Tibial nerve (tissue), 3 donors: ENCODE measurements at regions not wholly inside any gene's neighbourhood (a gene's known extent, or its start where the extent isn't known, plus 50 kb on each side); places are given as distances from the start of the nearest gene placed in this dataset.

Experiments
- POLR2A ChIP-seq, 2 donors: fragments of 450-650 bp; IDR thresholded peaks; one replicate each; pipeline ENCODE4 v1.6.1; 2017; ENCODE audit warnings: antibody characterized with exemption in 2 of 2, mild to moderate bottlenecking in 2 of 2, moderate library complexity in 2 of 2
- TF ChIP-seq, protein P1 (sequence below), 5 experiments: fragments of 200-600 bp in 3 of 5; fragments of 450-650 bp in 2 of 5; sonication (generic) in 3 of 5; IDR thresholded peaks; one replicate each; pipeline ENCODE4 v1.5.1; 2016 to 2019; ENCODE audit warnings: antibody characterized with exemption in 5 of 5, mild to moderate bottlenecking in 3 of 5, moderate library complexity in 2 of 5

- TF ChIP-seq POLR2A (IDR thresholded peaks at IDR 0.05), result no peak
- TF ChIP-seq, protein P1, sequence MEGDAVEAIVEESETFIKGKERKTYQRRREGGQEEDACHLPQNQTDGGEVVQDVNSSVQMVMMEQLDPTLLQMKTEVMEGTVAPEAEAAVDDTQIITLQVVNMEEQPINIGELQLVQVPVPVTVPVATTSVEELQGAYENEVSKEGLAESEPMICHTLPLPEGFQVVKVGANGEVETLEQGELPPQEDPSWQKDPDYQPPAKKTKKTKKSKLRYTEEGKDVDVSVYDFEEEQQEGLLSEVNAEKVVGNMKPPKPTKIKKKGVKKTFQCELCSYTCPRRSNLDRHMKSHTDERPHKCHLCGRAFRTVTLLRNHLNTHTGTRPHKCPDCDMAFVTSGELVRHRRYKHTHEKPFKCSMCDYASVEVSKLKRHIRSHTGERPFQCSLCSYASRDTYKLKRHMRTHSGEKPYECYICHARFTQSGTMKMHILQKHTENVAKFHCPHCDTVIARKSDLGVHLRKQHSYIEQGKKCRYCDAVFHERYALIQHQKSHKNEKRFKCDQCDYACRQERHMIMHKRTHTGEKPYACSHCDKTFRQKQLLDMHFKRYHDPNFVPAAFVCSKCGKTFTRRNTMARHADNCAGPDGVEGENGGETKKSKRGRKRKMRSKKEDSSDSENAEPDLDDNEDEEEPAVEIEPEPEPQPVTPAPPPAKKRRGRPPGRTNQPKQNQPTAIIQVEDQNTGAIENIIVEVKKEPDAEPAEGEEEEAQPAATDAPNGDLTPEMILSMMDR (IDR thresholded peaks at IDR 0.05), result no peak
Observed at GRCh38 chr20:47440857-47441773, 60.6 kb upstream of the NCOA3 start.
